AML-193 (cell line): ENCODE measurements at regions not wholly inside any gene's neighbourhood (a gene's known extent, or its start where the extent isn't known, plus 50 kb on each side); places are given as distances from the start of the nearest gene placed in this dataset.
A peak's percentile ranks its signal among the peaks of the same experiment; 100 is the strongest.

Experiments used
- DNase-seq, 2 experiments: peaks; one replicate each; lab custom pipeline; 2025; lab: John Stamatoyannopoulos, UW

- no peak for DNase-seq
Measured at GRCh38 chr3:157626817-157627216, 123.6 kb upstream of the VEPH1 start.

GRCh38 chr3:157624801-157625200 is 121.6 kb upstream of the VEPH1 start:
- no peak for DNase-seq

- DNase-seq = no peak
Measured at GRCh38 chr3:157618886-157619285, 115.7 kb upstream of the VEPH1 start.

- DNase-seq = peak; percentile 86 to 87
Measured at GRCh38 chr3:157618075-157618760, 115.0 kb upstream of the VEPH1 start.

- DNase-seq = no peak
Measured at GRCh38 chr3:157614896-157615295, 111.7 kb upstream of the VEPH1 start.

GRCh38 chr3:157611536-157612076 is 108.4 kb upstream of the VEPH1 start:
- no peak for DNase-seq

GRCh38 chr3:157610876-157611535 is 107.8 kb upstream of the VEPH1 start:
- no peak for DNase-seq

- DNase-seq = no peak
Measured at GRCh38 chr3:157607826-157608405, 104.7 kb upstream of the VEPH1 start.

GRCh38 chr3:157606852-157607197 is 103.6 kb upstream of the VEPH1 start:
- DNase-seq = no peak

GRCh38 chr3:157606011-157606851 is 103.0 kb upstream of the VEPH1 start:
- DNase-seq = peak; percentile 40 to 61

GRCh38 chr3:157605356-157605755 is 102.1 kb upstream of the VEPH1 start:
- no peak for DNase-seq

GRCh38 chr3:157602424-157602823 is 99.2 kb upstream of the VEPH1 start:
- no peak for DNase-seq

- no peak for DNase-seq
Measured at GRCh38 chr3:157595259-157595658, 92.0 kb upstream of the VEPH1 start.

GRCh38 chr3:157594413-157594812 is 91.2 kb upstream of the VEPH1 start:
- peak; percentile 27 to 51 for DNase-seq

GRCh38 chr3:157592769-157593168 is 89.6 kb upstream of the VEPH1 start:
- DNase-seq = no peak

- no peak for DNase-seq
Measured at GRCh38 chr3:157590273-157590672, 87.1 kb upstream of the VEPH1 start.

GRCh38 chr3:157589211-157589610 is 86.0 kb upstream of the VEPH1 start:
- DNase-seq = no peak

- no peak for DNase-seq
Measured at GRCh38 chr3:157588386-157589060, 85.3 kb upstream of the VEPH1 start.

GRCh38 chr3:157586293-157586692 is 83.1 kb upstream of the VEPH1 start:
- DNase-seq = no peak

GRCh38 chr3:157585386-157585785 is 82.2 kb upstream of the VEPH1 start:
- DNase-seq = no peak

GRCh38 chr3:157582637-157582973 is 79.4 kb upstream of the VEPH1 start:
- no peak for DNase-seq
